Trophoblast cell (in vitro differentiated cells and primary cell): ENCODE measurements at regions not wholly inside any gene's neighbourhood (a gene's known extent, or its start where the extent isn't known, plus 50 kb on each side); places are given as distances from the start of the nearest gene placed in this dataset.
"Not testable (repeated sequence)": the region's sequence is repeated elsewhere in the genome, so short reads cannot be mapped to it uniquely, and the experiment has no call there.

Experiments used
- DNase-seq, 2 donors: peaks; one replicate each; pipeline ENCODE4 v3.0.0-alpha.2; 2016
- H2AFZ ChIP-seq: 2 replicates; pipeline ENCODE4 v1.6.1; 2013; ENCODE audit warnings: low read length, moderate library complexity, mild to moderate bottlenecking; ENCODE audit not compliant: insufficient read depth, poor library complexity
- H2AK5ac ChIP-seq: 2 replicates; pipeline ENCODE4 v1.6.1; 2013; ENCODE audit warnings: mild to moderate bottlenecking, low read length
- H2BK120ac ChIP-seq: 2 replicates; pipeline ENCODE4 v1.6.1; 2013; ENCODE audit warnings: low read length, mild to moderate bottlenecking, moderate library complexity; ENCODE audit not compliant: insufficient read depth, poor library complexity
- H2BK12ac ChIP-seq: 2 replicates; pipeline ENCODE4 v1.6.1; 2013; ENCODE audit warnings: mild to moderate bottlenecking, low read length, moderate library complexity
- H2BK5ac ChIP-seq: 2 replicates; pipeline ENCODE4 v1.6.1; 2013; ENCODE audit warnings: low read length, low read depth, moderate library complexity, mild to moderate bottlenecking; ENCODE audit not compliant: poor library complexity
- H3K14ac ChIP-seq: 2 replicates; pipeline ENCODE4 v1.6.1; 2013; ENCODE audit warnings: mild to moderate bottlenecking, low read length
- H3K18ac ChIP-seq: 2 replicates; pipeline ENCODE4 v1.6.1; 2013; ENCODE audit warnings: mild to moderate bottlenecking, low read length
- H3K23ac ChIP-seq: 2 replicates; pipeline ENCODE4 v1.6.1; 2013; ENCODE audit warnings: low read length
- H3K27ac ChIP-seq: 2 replicates; pipeline ENCODE4 v1.5.1; 2013; ENCODE audit warnings: low read depth, mild to moderate bottlenecking, inconsistent platforms, low read length, moderate library complexity
- H3K27me3 ChIP-seq: 2 replicates; pipeline ENCODE4 v1.6.1; 2013; ENCODE audit warnings: inconsistent platforms, mild to moderate bottlenecking, low read length, moderate library complexity; ENCODE audit not compliant: insufficient read depth
- H3K36me3 ChIP-seq, 2 experiments: 1 replicate in 1 of 2; 2 replicates in 1 of 2; pipeline ENCODE4 v1.6.1; 2013; ENCODE audit warnings: low read length in 2 of 2, mild to moderate bottlenecking in 2 of 2, moderate library complexity in 1 of 2; ENCODE audit not compliant: insufficient read depth in 2 of 2, control insufficient read depth in 1 of 2
- H3K4ac ChIP-seq: 2 replicates; pipeline ENCODE4 v1.6.1; 2013; ENCODE audit warnings: low read depth, mild to moderate bottlenecking, low read length, moderate library complexity
- H3K4me1 ChIP-seq, 2 experiments: 1 replicate in 1 of 2; 2 replicates in 1 of 2; pipeline ENCODE4 v1.6.1; 2013; ENCODE audit warnings: low read length in 2 of 2, mild to moderate bottlenecking in 2 of 2, moderate library complexity in 1 of 2; ENCODE audit not compliant: insufficient read depth in 2 of 2, control insufficient read depth in 1 of 2
- H3K4me2 ChIP-seq: 2 replicates; pipeline ENCODE4 v1.6.1; 2013; ENCODE audit warnings: inconsistent platforms, mild to moderate bottlenecking, low read length, moderate library complexity
- H3K4me3 ChIP-seq: 2 replicates; pipeline ENCODE4 v1.5.1; 2013; ENCODE audit warnings: mild to moderate bottlenecking, low read depth, low read length, inconsistent platforms
- H3K79me1 ChIP-seq: one replicate; pipeline ENCODE4 v1.6.1; 2013; ENCODE audit warnings: low read length
- H3K79me2 ChIP-seq: 2 replicates; pipeline ENCODE4 v1.6.1; 2013; ENCODE audit warnings: low read length, mild to moderate bottlenecking; ENCODE audit not compliant: control insufficient read depth, insufficient read depth, poor library complexity
- H3K9ac ChIP-seq: 2 replicates; pipeline ENCODE4 v1.6.1; 2013; ENCODE audit warnings: mild to moderate bottlenecking, low read length
- H3K9me3 ChIP-seq: 2 replicates; pipeline ENCODE4 v1.6.1; 2013; ENCODE audit warnings: low read depth, mild to moderate bottlenecking, control low read depth, inconsistent platforms, low read length; ENCODE audit not compliant: insufficient read depth
- H4K12ac ChIP-seq: 2 replicates; pipeline ENCODE4 v1.6.1; 2013; ENCODE audit warnings: low read depth, mild to moderate bottlenecking, low read length, moderate library complexity
- H4K8ac ChIP-seq: 2 replicates; pipeline ENCODE4 v1.6.1; 2013; ENCODE audit warnings: low read depth, mild to moderate bottlenecking, low read length, moderate library complexity
- H4K91ac ChIP-seq: one replicate; pipeline ENCODE4 v1.6.1; 2013; ENCODE audit warnings: low read depth, mild to moderate bottlenecking, low read length, moderate library complexity
- WGBS: extraction: QIAGEN DNeasy Blood & Tissue Kit; methylation state at CpG from one replicate; pipeline ENCODE4 v1.1.7; 2013; ENCODE audit warnings: missing lambda C conversion rate; ENCODE audit not compliant: insufficient read length, insufficient coverage; ENCODE audit errors: extremely low coverage; 5-methylcytosine and 5-hydroxymethylcytosine counted together

- not testable (repeated sequence) for H3K18ac ChIP-seq, H3K79me1 ChIP-seq, H4K8ac ChIP-seq, H2BK120ac ChIP-seq, H3K27me3 ChIP-seq, H3K4me1 ChIP-seq, H3K27ac ChIP-seq, H3K9ac ChIP-seq, H2BK12ac ChIP-seq, H2AK5ac ChIP-seq, H4K12ac ChIP-seq, H4K91ac ChIP-seq, DNase-seq, H3K36me3 ChIP-seq, H3K23ac ChIP-seq, H2BK5ac ChIP-seq, H3K4ac ChIP-seq, H3K4me3 ChIP-seq, H2AFZ ChIP-seq, H3K79me2 ChIP-seq, H3K14ac ChIP-seq, H3K4me2 ChIP-seq, H3K9me3 ChIP-seq
- no CpG with 5 or more reads among the region's 5 CpGs for WGBS
These were observed 488.8 kb downstream of the SIPA1L2 start for GRCh38 chr1:232141167-232141448.

- Histone ChIP-seq H2BK5ac (no peak overlapping the region), H2AFZ (no peak overlapping the region), H3K4ac (no peak overlapping the region), H3K4me1 (no peaks in the 10 kb centered on the region), H3K4me2 (no peak overlapping the region), H4K12ac (no peak overlapping the region), H4K91ac (no peak overlapping the region), H3K9ac (no peak overlapping the region), H3K9me3 (peaks cover 6% of the 10 kb centered on the region), H3K23ac (no peak overlapping the region), H2BK120ac (no peak overlapping the region), H3K79me2 (no peaks in the 10 kb centered on the region), H3K79me1 (no peaks in the 10 kb centered on the region), H3K36me3 (no peaks in the 10 kb centered on the region), H3K27ac (no peak overlapping the region), H4K8ac (no peak overlapping the region), H2BK12ac (no peak overlapping the region), H3K27me3 (no peaks in the 10 kb centered on the region), H3K18ac (no peak overlapping the region), H3K14ac (no peak overlapping the region), H3K4me3 (no peak overlapping the region), H2AK5ac (no peak overlapping the region)
- no peak for DNase-seq
- WGBS: no CpG with 5 or more reads among the region's 6 CpGs
These were observed 489.3 kb downstream of the SIPA1L2 start for GRCh38 chr1:232140419-232141166.

- WGBS: no CpG with 5 or more reads among the region's 6 CpGs
- Histone ChIP-seq H3K4me2 (no peak overlapping the region), H3K79me1 (no peaks in the 10 kb centered on the region), H2BK5ac (no peak overlapping the region), H2AFZ (no peak overlapping the region), H3K27me3 (no peaks in the 10 kb centered on the region), H3K23ac (no peak overlapping the region), H3K4me3 (no peak overlapping the region), H4K91ac (no peak overlapping the region), H3K9ac (no peak overlapping the region), H3K18ac (no peak overlapping the region), H2BK120ac (no peak overlapping the region), H4K8ac (no peak overlapping the region), H3K36me3 (no peaks in the 10 kb centered on the region), H2BK12ac (no peak overlapping the region), H2AK5ac (no peak overlapping the region), H4K12ac (no peak overlapping the region), H3K4me1 (no peaks in the 10 kb centered on the region), H3K9me3 (peaks cover 6% of the 10 kb centered on the region), H3K79me2 (no peaks in the 10 kb centered on the region), H3K27ac (no peak overlapping the region), H3K14ac (no peak overlapping the region), H3K4ac (no peak overlapping the region)
- DNase-seq: no peak
These were observed 490.5 kb downstream of the SIPA1L2 start for GRCh38 chr1:232139444-232139843.

- Histone ChIP-seq H4K8ac (no peak overlapping the region), H4K12ac (no peak overlapping the region), H3K36me3 (no peaks in the 10 kb centered on the region), H3K9ac (peak overlapping the region; percentile 20), H2BK5ac (no peak overlapping the region), H2BK12ac (no peak overlapping the region), H3K4me1 (no peaks in the 10 kb centered on the region), H2AFZ (no peak overlapping the region), H3K4me2 (no peak overlapping the region), H3K9me3 (peaks cover 5% of the 10 kb centered on the region), H3K27me3 (no peaks in the 10 kb centered on the region), H2BK120ac (no peak overlapping the region), H2AK5ac (no peak overlapping the region), H3K4me3 (no peak overlapping the region), H3K14ac (no peak overlapping the region), H3K27ac (no peak overlapping the region), H3K23ac (no peak overlapping the region), H3K4ac (no peak overlapping the region), H3K18ac (no peak overlapping the region), H3K79me1 (no peaks in the 10 kb centered on the region), H3K79me2 (no peaks in the 10 kb centered on the region), H4K91ac (no peak overlapping the region)
- no peak for DNase-seq
- no CpG with 5 or more reads among the region's 7 CpGs for WGBS
These were observed 491.9 kb downstream of the SIPA1L2 start for GRCh38 chr1:232138044-232138443.
